DOHH2 (cell line): ENCODE measurements at regions not wholly inside any gene's neighbourhood (a gene's known extent, or its start where the extent isn't known, plus 50 kb on each side); places are given as distances from the start of the nearest gene placed in this dataset.

Experiments used
- H3F3A ChIP-seq: fragments of 200-600 bp; sonication (generic), shearing (Covaris generic); 2 replicates; pipeline ENCODE4 v1.6.0; 2016; ENCODE audit warnings: antibody characterized with exemption, mild to moderate bottlenecking; ENCODE audit not compliant: control insufficient read depth, insufficient read depth
- H3K27ac ChIP-seq: fragments of 200-600 bp; sonication (generic); 2 replicates; pipeline ENCODE4 v1.5.1; 2014; ENCODE audit warnings: low read depth, mild to moderate bottlenecking, low read length, moderate library complexity
- H3K27me3 ChIP-seq: fragments of 200-600 bp; sonication (generic); 2 replicates; pipeline ENCODE4 v1.6.1; 2014; ENCODE audit warnings: mild to moderate bottlenecking, low read length, mixed read lengths; ENCODE audit not compliant: control insufficient read depth
- H3K36me3 ChIP-seq: fragments of 200-600 bp; sonication (generic); 2 replicates; pipeline ENCODE4 v1.6.1; 2014; ENCODE audit warnings: mild to moderate bottlenecking, low read length, moderate library complexity, mixed read lengths; ENCODE audit not compliant: control insufficient read depth
- H3K4me1 ChIP-seq: fragments of 200-600 bp; sonication (generic); 2 replicates; pipeline ENCODE4 v1.6.1; 2014; ENCODE audit warnings: mild to moderate bottlenecking, low read length, mixed read lengths; ENCODE audit not compliant: control insufficient read depth
- H3K4me2 ChIP-seq: fragments of 200-600 bp; sonication (generic); 2 replicates; pipeline ENCODE4 v1.6.0; 2014; ENCODE audit warnings: mild to moderate bottlenecking, low read length, moderate library complexity
- H3K4me3 ChIP-seq: fragments of 200-600 bp; sonication (generic); 2 replicates; pipeline ENCODE4 v1.5.1; 2014; ENCODE audit warnings: mild to moderate bottlenecking, low read length, mixed read lengths
- H3K79me2 ChIP-seq: fragments of 200-600 bp; sonication (generic); 2 replicates; pipeline ENCODE4 v1.6.1; 2014; ENCODE audit warnings: mild to moderate bottlenecking, low read length, mixed read lengths; ENCODE audit not compliant: control insufficient read depth
- H3K9me2 ChIP-seq: fragments of 200-600 bp; sonication (generic); replicated peaks from 2 replicates; pipeline ENCODE4 v1.6.1; 2014; ENCODE audit warnings: mild to moderate bottlenecking, low read length, mixed read lengths; ENCODE audit not compliant: control insufficient read depth
- H3K9me3 ChIP-seq: fragments of 200-600 bp; sonication (generic); 2 replicates; pipeline ENCODE4 v1.6.1; 2014; ENCODE audit warnings: antibody characterized with exemption, low read length, mixed read lengths; ENCODE audit not compliant: control insufficient read depth, insufficient read depth
- H4K20me1 ChIP-seq: fragments of 200-600 bp; sonication (generic); 2 replicates; pipeline ENCODE4 v1.6.0; 2014; ENCODE audit warnings: low read depth, mild to moderate bottlenecking, antibody characterized with exemption, low read length, moderate library complexity; ENCODE audit not compliant: control insufficient read depth, insufficient read depth
- CTCF ChIP-seq: fragments of 200-600 bp; sonication (generic); IDR thresholded peaks from one replicate; pipeline ENCODE4 v1.5.1; 2014; ENCODE audit warnings: antibody characterized with exemption, mild to moderate bottlenecking, low read depth, low read length; ENCODE audit not compliant: poor library complexity, severe bottlenecking
- EZH2phosphoT487 ChIP-seq: fragments of 200-600 bp; sonication (generic); IDR thresholded peaks from 2 replicates; pipeline ENCODE4 v1.6.1; 2017; ENCODE audit warnings: borderline replicate concordance, mild to moderate bottlenecking, antibody characterized with exemption, low read length, moderate library complexity, mixed read lengths

DNA sequence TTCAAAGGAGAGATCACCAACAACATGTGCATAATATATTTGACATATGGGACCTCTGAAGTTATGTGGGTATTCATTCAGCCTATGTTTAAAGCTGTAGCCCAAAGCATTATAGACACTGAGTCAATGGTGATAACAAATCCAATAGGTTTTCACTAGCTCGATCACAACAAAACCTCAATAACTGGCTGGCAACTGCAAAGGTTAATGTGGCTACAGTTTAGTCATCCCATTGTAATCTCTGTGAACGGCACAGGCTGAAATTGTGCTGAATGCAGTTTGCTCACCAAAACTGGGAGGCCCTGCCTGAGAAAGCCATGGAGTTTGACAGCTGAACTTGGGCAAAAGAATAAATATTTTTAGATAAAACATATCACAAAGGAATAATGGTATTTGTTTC, 152.4 kb upstream of the ADO start:
- TF ChIP-seq EZH2phosphoT487: no peak
- TF ChIP-seq CTCF: no peak
- Histone ChIP-seq H3K9me2 (no peaks in the 10 kb centered on the region), H3F3A (peaks cover 28% of the 10 kb centered on the region), H3K9me3 (no peaks in the 10 kb centered on the region), H3K36me3 (peaks cover 11% of the 10 kb centered on the region), H4K20me1 (no peaks in the 10 kb centered on the region), H3K4me1 (peaks cover 96% of the 10 kb centered on the region), H3K27ac (peak overlapping the region; percentile 98), H3K79me2 (no peaks in the 10 kb centered on the region), H3K4me2 (peak overlapping the region; percentile 73), H3K27me3 (no peaks in the 10 kb centered on the region), H3K4me3 (peak overlapping the region; percentile 59)

GRCh38 chr10:62652564-62652963, 152.0 kb upstream of the ADO start:
- Histone ChIP-seq H3K79me2 (no peaks in the 10 kb centered on the region), H3K36me3 (peaks cover 11% of the 10 kb centered on the region), H3K9me2 (no peaks in the 10 kb centered on the region), H3F3A (peaks cover 28% of the 10 kb centered on the region), H3K4me2 (peak overlapping the region; percentile 73), H3K27ac (peak overlapping the region; percentile 98), H4K20me1 (no peaks in the 10 kb centered on the region), H3K27me3 (no peaks in the 10 kb centered on the region), H3K4me1 (peaks cover 91% of the 10 kb centered on the region), H3K9me3 (no peaks in the 10 kb centered on the region), H3K4me3 (peak overlapping the region; percentile 59)
- TF ChIP-seq CTCF (no peak), EZH2phosphoT487 (no peak)

DNA sequence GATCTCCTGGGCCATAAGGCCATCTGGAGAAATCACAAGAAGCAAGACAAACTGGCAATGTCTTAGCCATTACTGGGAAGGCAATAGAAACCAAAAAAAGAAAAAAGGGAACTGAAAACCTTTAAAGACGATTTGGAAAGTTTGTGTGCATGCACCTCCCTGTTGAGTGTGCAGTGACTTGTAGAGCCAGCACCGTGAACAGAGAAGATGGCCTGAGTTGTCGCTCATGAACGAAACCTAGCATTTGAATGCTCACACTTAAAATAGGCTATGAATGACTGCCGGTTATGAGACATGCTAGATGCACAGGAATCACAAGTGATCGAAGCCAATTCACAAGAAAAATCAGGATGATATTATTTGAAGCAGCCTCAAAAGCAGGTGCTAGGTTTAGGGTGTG, 151.3 kb upstream of the ADO start:
- Histone ChIP-seq H3K36me3 (peaks cover 11% of the 10 kb centered on the region), H3K9me2 (no peaks in the 10 kb centered on the region), H3K4me3 (peak overlapping the region; percentile 64), H3K9me3 (no peaks in the 10 kb centered on the region), H3K79me2 (no peaks in the 10 kb centered on the region), H3K4me1 (peaks cover 84% of the 10 kb centered on the region), H4K20me1 (no peaks in the 10 kb centered on the region), H3K27ac (peak overlapping the region; percentile 98), H3K4me2 (peak overlapping the region; percentile 73), H3K27me3 (no peaks in the 10 kb centered on the region), H3F3A (peaks cover 28% of the 10 kb centered on the region)
- no peak for TF ChIP-seq CTCF
- no peak for TF ChIP-seq EZH2phosphoT487

DNA sequence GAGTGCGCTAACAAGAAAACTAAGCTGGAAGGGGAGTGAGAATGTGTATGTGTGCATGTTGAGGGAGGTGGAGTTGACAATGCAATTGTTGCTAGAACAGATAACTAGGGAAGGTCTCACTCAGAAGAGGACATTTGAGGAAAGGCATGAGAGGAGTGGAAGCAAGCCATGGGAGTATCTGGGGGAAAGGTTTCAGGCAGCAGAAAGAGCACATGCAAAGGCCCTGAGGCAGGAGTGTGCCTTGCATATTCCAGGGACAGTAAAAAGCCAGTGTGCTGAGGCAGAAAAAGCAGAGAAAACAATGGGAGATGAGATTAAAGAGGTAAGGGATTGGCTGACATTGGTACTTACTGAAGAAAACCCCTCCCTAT, 149.6 kb upstream of the ADO start:
- no peaks in the 10 kb centered on the region for H3K9me2 ChIP-seq
- no peaks in the 10 kb centered on the region for H3K9me3 ChIP-seq
- H3K4me1 ChIP-seq: peaks cover 75% of the 10 kb centered on the region
- H3K36me3 ChIP-seq: peaks cover 11% of the 10 kb centered on the region
- TF ChIP-seq CTCF (no peak), EZH2phosphoT487 (no peak)
- H3K4me2 ChIP-seq: peak overlapping the region; percentile 73
- peak overlapping the region; percentile 64 for H3K4me3 ChIP-seq
- no peaks in the 10 kb centered on the region for H3K27me3 ChIP-seq
- H4K20me1 ChIP-seq: no peaks in the 10 kb centered on the region
- peaks cover 28% of the 10 kb centered on the region for H3F3A ChIP-seq
- H3K79me2 ChIP-seq: no peaks in the 10 kb centered on the region
- H3K27ac ChIP-seq: peak overlapping the region; percentile 98
